CD8-positive, alpha-beta memory T cell (primary cell): ENCODE measurements at regions not wholly inside any gene's neighbourhood (a gene's known extent, or its start where the extent isn't known, plus 50 kb on each side); places are given as distances from the start of the nearest gene placed in this dataset.

Experiments
- CTCF ChIA-PET: fragments of 350-600 bp; sonication (Branson Sonifier 250); formaldehyde crosslinking; loops from one replicate; lab custom pipeline; 2021; ENCODE audit warnings: antibody characterized with exemption; lab: Charles Lee
- POLR2A ChIA-PET: fragments of 350-600 bp; sonication (Branson Sonifier 250); formaldehyde crosslinking; loops from one replicate; lab custom pipeline; 2021; ENCODE audit warnings: antibody characterized with exemption; lab: Charles Lee
- DNase-seq, 5 donors: peaks; one replicate each; pipeline versions ENCODE4 v3.0.0 to v3.0.0-alpha.2; 2020 to 2022; ENCODE audit warnings: mixed read lengths in 1 of 5
- H3K27ac ChIP-seq: one replicate; pipeline ENCODE4 v1.7.0; 2013; ENCODE audit warnings: low read depth, mild to moderate bottlenecking, low read length, moderate library complexity
- H3K27me3 ChIP-seq: 2 replicates; pipeline ENCODE4 v1.7.0; 2013; ENCODE audit warnings: low read length, mild to moderate bottlenecking; ENCODE audit not compliant: insufficient read depth, poor library complexity, severe bottlenecking
- H3K36me3 ChIP-seq: 2 replicates; pipeline ENCODE4 v1.7.0; 2013; ENCODE audit warnings: mild to moderate bottlenecking, low read length, moderate library complexity; ENCODE audit not compliant: insufficient read depth
- H3K4me1 ChIP-seq: 2 replicates; pipeline ENCODE4 v1.7.0; 2013; ENCODE audit warnings: mild to moderate bottlenecking, low read length, moderate library complexity; ENCODE audit not compliant: insufficient read depth
- H3K4me3 ChIP-seq: 2 replicates; pipeline ENCODE4 v1.7.0; 2013; ENCODE audit warnings: mild to moderate bottlenecking, low read length
- H3K9me3 ChIP-seq: 2 replicates; pipeline ENCODE4 v1.7.0; 2013; ENCODE audit warnings: mild to moderate bottlenecking, low read length
- H3K27ac Mint-ChIP-seq, 8 donors: one replicate each; pipeline ENCODE4 v1.8.0; 2020 to 2021; ENCODE audit warnings: mixed read lengths in 8 of 8, mild to moderate bottlenecking in 6 of 8, inconsistent platforms in 3 of 8, moderate library complexity in 3 of 8
- H3K27me3 Mint-ChIP-seq, 2 donors: one replicate each; pipeline ENCODE4 v1.8.0; 2020 to 2021; ENCODE audit warnings: mixed read lengths in 2 of 2, mild to moderate bottlenecking in 1 of 2, moderate library complexity in 1 of 2
- H3K36me3 Mint-ChIP-seq, 3 donors: one replicate each; pipeline ENCODE4 v1.8.0; 2020 to 2021; ENCODE audit warnings: mixed read lengths in 3 of 3, inconsistent platforms in 1 of 3, mild to moderate bottlenecking in 1 of 3
- H3K4me1 Mint-ChIP-seq, 3 donors: one replicate each; pipeline ENCODE4 v1.8.0; 2020 to 2021; ENCODE audit warnings: mixed read lengths in 3 of 3, inconsistent platforms in 1 of 3, mild to moderate bottlenecking in 1 of 3
- H3K4me3 Mint-ChIP-seq, 7 donors: one replicate each; pipeline ENCODE4 v1.8.0; 2020 to 2021; ENCODE audit warnings: mixed read lengths in 7 of 7, mild to moderate bottlenecking in 6 of 7, moderate library complexity in 4 of 7, inconsistent platforms in 2 of 7
- H3K9me3 Mint-ChIP-seq, 5 donors: one replicate each; pipeline ENCODE4 v1.8.0; 2020 to 2022; ENCODE audit warnings: mixed read lengths in 5 of 5, mild to moderate bottlenecking in 3 of 5, moderate library complexity in 2 of 5, inconsistent platforms in 1 of 5

- Histone ChIP-seq H3K36me3 (no peaks in the 10 kb centered on the region), H3K4me1 (peaks cover 67% of the 10 kb centered on the region), H3K9me3 (no peaks in the 10 kb centered on the region), H3K27me3 (no peaks in the 10 kb centered on the region), H3K27ac (no peak overlapping the region), H3K4me3 (no peak overlapping the region)
- CTCF ChIA-PET = interaction anchor here (0.6 kb wide), 1 partner anchor 70 kb away, joined by 3 read pairs; no protein-coding TSS in a partner anchor
- peaks cover 57 to 83% (median 59%) of the 10 kb centered on the region in 3 donors for H3K4me1 Mint-ChIP-seq
- POLR2A ChIA-PET = interaction anchor here (1.0 kb wide), 2 partner anchors 12 to 59 kb away, joined by 3 read pairs; partner anchors contain the start of gene ARL4C
- no peaks in the 10 kb centered on the region for H3K9me3 Mint-ChIP-seq
- H3K27ac Mint-ChIP-seq = peak overlapping the region in 3 of 8 donors; percentile 13 to 86 (median 82)
- H3K4me3 Mint-ChIP-seq = peak overlapping the region in 1 of 7 donors; percentile 38
- H3K27me3 Mint-ChIP-seq = no peaks in the 10 kb centered on the region
- H3K36me3 Mint-ChIP-seq = peaks cover 0 to 2% (median 0%) of the 10 kb centered on the region in 3 donors
- DNase-seq = no peak
These were observed 58.4 kb downstream of the ARL4C start for GRCh38 chr2:234438305-234438977.

DNA sequence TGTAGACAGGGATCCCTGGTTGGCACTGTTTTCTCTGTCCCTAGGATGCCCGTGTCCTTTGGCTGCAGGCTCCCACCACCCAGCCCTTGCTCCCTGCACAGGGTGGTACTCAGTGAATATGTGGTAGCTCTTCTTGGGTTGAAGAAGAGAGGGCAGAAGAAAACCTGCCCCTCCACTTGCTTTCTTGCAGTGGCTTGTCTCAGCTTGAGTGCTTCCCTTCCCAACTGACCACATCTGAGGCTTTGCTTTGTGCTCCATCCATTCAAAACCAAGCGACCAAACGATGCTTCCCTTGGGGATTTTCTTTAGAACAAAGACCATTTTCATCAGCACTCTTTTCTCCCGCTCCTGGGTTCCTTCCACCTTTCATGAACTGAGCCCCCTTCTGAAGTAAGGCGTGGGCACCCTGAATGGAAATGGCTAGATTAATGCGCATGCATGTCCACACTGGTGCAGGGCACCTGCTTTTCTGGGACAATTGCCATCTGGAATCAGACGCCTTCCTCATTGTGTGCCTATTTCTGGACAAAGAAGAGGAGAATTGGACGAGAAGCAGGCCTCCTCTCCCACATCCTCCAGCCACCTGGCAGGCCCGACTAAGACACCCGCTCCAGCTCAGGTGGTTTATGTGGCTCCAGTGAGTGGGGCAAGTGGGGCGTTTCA is 59.1 kb downstream of the ARL4C start:
- no peak overlapping the region for H3K27ac ChIP-seq

DNA sequence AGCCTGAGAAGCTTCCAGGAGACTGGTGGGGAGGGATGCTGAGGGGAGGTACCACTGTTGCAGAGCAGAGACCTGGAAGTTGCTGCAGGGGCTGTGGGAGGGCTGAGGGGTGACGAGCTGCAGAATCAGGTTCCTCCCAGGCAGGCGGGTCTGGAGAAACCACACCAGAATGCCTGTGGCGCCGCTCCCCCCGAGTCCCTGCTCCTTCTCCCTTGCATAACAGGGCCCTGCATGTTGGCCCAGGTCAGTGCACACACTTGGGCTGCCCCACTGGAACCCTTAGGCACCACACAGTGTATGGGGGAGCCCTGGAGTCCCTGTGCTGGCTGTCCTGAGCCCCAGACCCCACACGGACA is 60.4 kb downstream of the ARL4C start:
- H3K4me3 Mint-ChIP-seq = no peak overlapping the region
- no peaks in the 10 kb centered on the region for H3K27me3 Mint-ChIP-seq
- H3K36me3 Mint-ChIP-seq = no peaks in the 10 kb centered on the region
- H3K27ac Mint-ChIP-seq = no peak overlapping the region
- ChIA-PET CTCF (no interaction called here), POLR2A (interaction anchor here (0.7 kb wide), 1 partner anchor 10 kb away, joined by 4 read pairs; no protein-coding TSS in a partner anchor)
- no peaks in the 10 kb centered on the region for H3K9me3 Mint-ChIP-seq
- Histone ChIP-seq H3K36me3 (no peaks in the 10 kb centered on the region), H3K4me3 (no peak overlapping the region), H3K27me3 (no peaks in the 10 kb centered on the region), H3K9me3 (no peaks in the 10 kb centered on the region), H3K27ac (no peak overlapping the region), H3K4me1 (peaks cover 56% of the 10 kb centered on the region)
- no peak for DNase-seq
- H3K4me1 Mint-ChIP-seq = peaks cover 49 to 80% (median 50%) of the 10 kb centered on the region in 3 donors

More for the DNA sequence above, 59.1 kb downstream of the ARL4C start:
- peaks cover 0 to 2% (median 0%) of the 10 kb centered on the region in 3 donors for H3K36me3 Mint-ChIP-seq
- H3K27ac Mint-ChIP-seq = peak overlapping the region in 4 of 8 donors; percentile 47 to 94 (median 63)
- no peak overlapping the region for H3K4me3 ChIP-seq
- H3K9me3 Mint-ChIP-seq = no peaks in the 10 kb centered on the region
- H3K9me3 ChIP-seq = no peaks in the 10 kb centered on the region
- peaks cover 66% of the 10 kb centered on the region for H3K4me1 ChIP-seq
- POLR2A ChIA-PET = interaction anchor here (1.0 kb wide), 3 partner anchors 10 to 60 kb away, joined by 3 to 4 read pairs (median 3); partner anchors contain the start of gene ARL4C
- H3K4me1 Mint-ChIP-seq = peaks cover 57 to 82% (median 58%) of the 10 kb centered on the region in 3 donors
- CTCF ChIA-PET = no interaction called here
- H3K36me3 ChIP-seq = no peaks in the 10 kb centered on the region
- H3K4me3 Mint-ChIP-seq = no peak overlapping the region
- no peak for DNase-seq
- H3K27me3 ChIP-seq = no peaks in the 10 kb centered on the region
- H3K27me3 Mint-ChIP-seq = no peaks in the 10 kb centered on the region

DNA sequence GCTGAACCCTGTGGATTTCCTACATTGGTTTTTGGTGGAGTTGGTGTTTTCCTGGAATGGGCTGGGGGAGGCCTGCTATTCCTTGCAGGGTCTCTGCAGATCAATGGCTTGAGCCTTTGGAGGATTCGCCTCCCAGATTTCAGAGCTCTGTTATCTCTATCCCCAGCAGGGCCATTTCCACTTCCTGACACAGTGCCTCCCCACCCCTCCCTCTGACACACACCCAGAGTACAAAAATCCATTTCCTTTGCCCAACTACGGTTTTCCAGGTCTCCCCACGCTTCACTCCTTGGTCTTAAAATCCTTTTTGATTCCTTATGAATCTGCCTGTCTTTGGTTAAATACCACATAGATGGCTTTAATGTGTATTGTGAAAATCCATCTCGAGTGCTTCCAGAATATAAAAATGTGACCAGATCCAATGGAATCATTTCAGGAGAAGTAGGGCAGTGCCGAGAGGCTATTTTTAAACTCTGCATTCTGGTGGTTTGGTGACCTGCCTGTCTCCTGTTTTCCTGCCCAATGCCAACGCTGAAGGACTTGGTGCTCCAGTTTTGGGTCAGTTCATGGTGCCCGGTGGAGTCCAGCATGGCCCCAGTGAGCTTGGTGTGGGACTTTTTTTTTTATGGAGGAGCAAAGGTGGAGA is 60.9 kb downstream of the ARL4C start:
- Histone ChIP-seq H3K4me1 (peaks cover 51% of the 10 kb centered on the region), H3K36me3 (no peaks in the 10 kb centered on the region), H3K9me3 (no peaks in the 10 kb centered on the region), H3K4me3 (no peak overlapping the region), H3K27ac (no peak overlapping the region), H3K27me3 (no peaks in the 10 kb centered on the region)
- POLR2A ChIA-PET = interaction anchor here (0.7 kb wide), 1 partner anchor 11 kb away, joined by 4 read pairs; no protein-coding TSS in a partner anchor
- H3K9me3 Mint-ChIP-seq = no peaks in the 10 kb centered on the region
- H3K27me3 Mint-ChIP-seq = no peaks in the 10 kb centered on the region
- peaks cover 50 to 80% (median 50%) of the 10 kb centered on the region in 3 donors for H3K4me1 Mint-ChIP-seq
- peak overlapping the region in 1 of 7 donors; percentile 26 for H3K4me3 Mint-ChIP-seq
- DNase-seq = no peak
- H3K27ac Mint-ChIP-seq = peak overlapping the region in 4 of 8 donors; percentile 38 to 51 (median 43)
- CTCF ChIA-PET = no interaction called here
- no peaks in the 10 kb centered on the region for H3K36me3 Mint-ChIP-seq

- POLR2A ChIA-PET = no interaction called here
- CTCF ChIA-PET = interaction anchor here (1.1 to 1.7 kb wide), 3 partner anchors 11 to 33 kb away, joined by 3 to 6 read pairs (median 4); no protein-coding TSS in a partner anchor
- Histone ChIP-seq H3K27me3 (no peaks in the 10 kb centered on the region), H3K36me3 (no peaks in the 10 kb centered on the region), H3K4me3 (no peak overlapping the region), H3K27ac (no peak overlapping the region), H3K4me1 (peaks cover 48% of the 10 kb centered on the region), H3K9me3 (no peaks in the 10 kb centered on the region)
- Mint-ChIP-seq H3K27ac (peak overlapping the region in 5 of 8 donors; percentile 20 to 81 (median 52)), H3K4me3 (no peak overlapping the region), H3K36me3 (no peaks in the 10 kb centered on the region), H3K9me3 (no peaks in the 10 kb centered on the region), H3K27me3 (no peaks in the 10 kb centered on the region), H3K4me1 (peaks cover 56 to 84% (median 62%) of the 10 kb centered on the region in 3 donors)
- no peak for DNase-seq
These were observed 63.7 kb downstream of the ARL4C start for GRCh38 chr2:234433201-234433600.

- no peaks in the 10 kb centered on the region for H3K36me3 ChIP-seq
- Mint-ChIP-seq H3K4me1 (peaks cover 64 to 84% (median 67%) of the 10 kb centered on the region in 3 donors), H3K27me3 (peaks cover 0 to 4% of the 10 kb centered on the region in 2 donors), H3K36me3 (no peaks in the 10 kb centered on the region), H3K4me3 (no peak overlapping the region), H3K9me3 (no peaks in the 10 kb centered on the region), H3K27ac (peak overlapping the region in 7 of 8 donors; percentile 26 to 98 (median 68))
- no peaks in the 10 kb centered on the region for H3K27me3 ChIP-seq
- ChIA-PET CTCF (interaction anchor here (1.4 kb wide), 1 partner anchor 9 kb away, joined by 4 read pairs; no protein-coding TSS in a partner anchor), POLR2A (no interaction called here)
- H3K9me3 ChIP-seq = no peaks in the 10 kb centered on the region
- no peak for DNase-seq
- H3K4me3 ChIP-seq = no peak overlapping the region
- no peak overlapping the region for H3K27ac ChIP-seq
- peaks cover 49% of the 10 kb centered on the region for H3K4me1 ChIP-seq
These were observed 66.0 kb downstream of the ARL4C start for GRCh38 chr2:234430871-234431270.

GRCh38 chr2:234429265-234429664 is 67.6 kb downstream of the ARL4C start:
- Histone ChIP-seq H3K27ac (no peak overlapping the region), H3K4me1 (peaks cover 62% of the 10 kb centered on the region), H3K9me3 (no peaks in the 10 kb centered on the region), H3K4me3 (no peak overlapping the region), H3K36me3 (no peaks in the 10 kb centered on the region), H3K27me3 (no peaks in the 10 kb centered on the region)
- POLR2A ChIA-PET = no interaction called here
- no peaks in the 10 kb centered on the region for H3K9me3 Mint-ChIP-seq
- peaks cover 0 to 4% of the 10 kb centered on the region in 2 donors for H3K27me3 Mint-ChIP-seq
- H3K4me1 Mint-ChIP-seq = peaks cover 71 to 92% (median 79%) of the 10 kb centered on the region in 3 donors
- H3K36me3 Mint-ChIP-seq = peaks cover 0 to 4% (median 0%) of the 10 kb centered on the region in 3 donors
- H3K27ac Mint-ChIP-seq = peak overlapping the region; percentile 70 to 100 (median 100)
- CTCF ChIA-PET = no interaction called here
- DNase-seq = no peak
- peak overlapping the region in 1 of 7 donors; percentile 8 for H3K4me3 Mint-ChIP-seq
